SK-N-SH (cell line): ENCODE measurements at regions not wholly inside any gene's neighbourhood (a gene's known extent, or its start where the extent isn't known, plus 50 kb on each side); places are given as distances from the start of the nearest gene placed in this dataset.

Experiments
- CHD2 ChIP-seq: fragments of 150-350 bp; IDR thresholded peaks from 2 replicates; pipeline ENCODE4 v1.6.1; 2018; ENCODE audit warnings: low read length; ENCODE audit not compliant: partially characterized antibody
- EP300 ChIP-seq, 2 experiments: IDR thresholded peaks; 2 replicates each; pipeline versions ENCODE4 v1.4.0 to v1.6.1; 2012; ENCODE audit warnings: borderline replicate concordance in 1 of 2, low read depth in 1 of 2, low read length in 1 of 2
- EZH2phosphoT487 ChIP-seq: fragments of 200-600 bp; sonication (generic); IDR thresholded peaks from 2 replicates; pipeline ENCODE4 v1.6.1; 2017; ENCODE audit warnings: low read depth, mixed run types, mild to moderate bottlenecking, antibody characterized with exemption, moderate library complexity, borderline replicate concordance
- RCOR1 ChIP-seq: fragments of 150-350 bp; IDR thresholded peaks from 2 replicates; pipeline ENCODE4 v1.6.1; 2017; ENCODE audit warnings: antibody characterized with exemption, low read length
- REST ChIP-seq: IDR thresholded peaks from 2 replicates; pipeline ENCODE4 v1.6.1; 2012; ENCODE audit warnings: mild to moderate bottlenecking, low read depth, low read length, moderate library complexity
- RXRA ChIP-seq: IDR thresholded peaks from 2 replicates; pipeline ENCODE4 v1.4.0; 2012; ENCODE audit warnings: low read depth, mild to moderate bottlenecking, borderline replicate concordance
- SMC3 ChIP-seq: IDR thresholded peaks from 2 replicates; pipeline ENCODE4 v1.6.1; 2012; ENCODE audit warnings: low read depth, low read length, improper control_type of control experiment
- TAF1 ChIP-seq: IDR thresholded peaks from 2 replicates; pipeline ENCODE4 v1.6.1; 2012; ENCODE audit warnings: low read depth, mild to moderate bottlenecking, low read length, moderate library complexity, borderline replicate concordance
- TF ChIP-seq, protein P1 (sequence below): fragments of 150-350 bp; IDR thresholded peaks from 2 replicates; pipeline ENCODE4 v1.6.1; 2017; ENCODE audit warnings: antibody characterized with exemption, low read length, low read depth, borderline replicate concordance
- TF ChIP-seq, protein P2 (sequence below): fragments of 200-600 bp; sonication (generic); IDR thresholded peaks from 2 replicates; pipeline ENCODE4 v1.6.1; 2017; ENCODE audit warnings: antibody characterized with exemption, mild to moderate bottlenecking, moderate library complexity

- no peak for TF ChIP-seq SMC3
- TF ChIP-seq, protein P1, sequence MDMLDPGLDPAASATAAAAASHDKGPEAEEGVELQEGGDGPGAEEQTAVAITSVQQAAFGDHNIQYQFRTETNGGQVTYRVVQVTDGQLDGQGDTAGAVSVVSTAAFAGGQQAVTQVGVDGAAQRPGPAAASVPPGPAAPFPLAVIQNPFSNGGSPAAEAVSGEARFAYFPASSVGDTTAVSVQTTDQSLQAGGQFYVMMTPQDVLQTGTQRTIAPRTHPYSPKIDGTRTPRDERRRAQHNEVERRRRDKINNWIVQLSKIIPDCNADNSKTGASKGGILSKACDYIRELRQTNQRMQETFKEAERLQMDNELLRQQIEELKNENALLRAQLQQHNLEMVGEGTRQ: no peak
- no peak for TF ChIP-seq EZH2phosphoT487
- TF ChIP-seq CHD2: no peak
- TF ChIP-seq, protein P2, sequence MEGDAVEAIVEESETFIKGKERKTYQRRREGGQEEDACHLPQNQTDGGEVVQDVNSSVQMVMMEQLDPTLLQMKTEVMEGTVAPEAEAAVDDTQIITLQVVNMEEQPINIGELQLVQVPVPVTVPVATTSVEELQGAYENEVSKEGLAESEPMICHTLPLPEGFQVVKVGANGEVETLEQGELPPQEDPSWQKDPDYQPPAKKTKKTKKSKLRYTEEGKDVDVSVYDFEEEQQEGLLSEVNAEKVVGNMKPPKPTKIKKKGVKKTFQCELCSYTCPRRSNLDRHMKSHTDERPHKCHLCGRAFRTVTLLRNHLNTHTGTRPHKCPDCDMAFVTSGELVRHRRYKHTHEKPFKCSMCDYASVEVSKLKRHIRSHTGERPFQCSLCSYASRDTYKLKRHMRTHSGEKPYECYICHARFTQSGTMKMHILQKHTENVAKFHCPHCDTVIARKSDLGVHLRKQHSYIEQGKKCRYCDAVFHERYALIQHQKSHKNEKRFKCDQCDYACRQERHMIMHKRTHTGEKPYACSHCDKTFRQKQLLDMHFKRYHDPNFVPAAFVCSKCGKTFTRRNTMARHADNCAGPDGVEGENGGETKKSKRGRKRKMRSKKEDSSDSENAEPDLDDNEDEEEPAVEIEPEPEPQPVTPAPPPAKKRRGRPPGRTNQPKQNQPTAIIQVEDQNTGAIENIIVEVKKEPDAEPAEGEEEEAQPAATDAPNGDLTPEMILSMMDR: no peak
- no peak for TF ChIP-seq TAF1
- no peak for TF ChIP-seq REST
- TF ChIP-seq RXRA: no peak
- TF ChIP-seq EP300 (IDR thresholded peaks at IDR 0.05; ENCODE audit: borderline replicate concordance in 1 of 2, low read depth in 1 of 2, low read length in 1 of 2): no peak
- no peak for TF ChIP-seq RCOR1
Measured at GRCh38 chr18:29217124-29217915, 1040.4 kb upstream of the CDH2 start.
